ENCODE measurements at regions not wholly inside any gene's neighbourhood (a gene's known extent, or its start where the extent isn't known, plus 50 kb on each side); places are given as distances from the start of the nearest gene placed in this dataset.

DNA sequence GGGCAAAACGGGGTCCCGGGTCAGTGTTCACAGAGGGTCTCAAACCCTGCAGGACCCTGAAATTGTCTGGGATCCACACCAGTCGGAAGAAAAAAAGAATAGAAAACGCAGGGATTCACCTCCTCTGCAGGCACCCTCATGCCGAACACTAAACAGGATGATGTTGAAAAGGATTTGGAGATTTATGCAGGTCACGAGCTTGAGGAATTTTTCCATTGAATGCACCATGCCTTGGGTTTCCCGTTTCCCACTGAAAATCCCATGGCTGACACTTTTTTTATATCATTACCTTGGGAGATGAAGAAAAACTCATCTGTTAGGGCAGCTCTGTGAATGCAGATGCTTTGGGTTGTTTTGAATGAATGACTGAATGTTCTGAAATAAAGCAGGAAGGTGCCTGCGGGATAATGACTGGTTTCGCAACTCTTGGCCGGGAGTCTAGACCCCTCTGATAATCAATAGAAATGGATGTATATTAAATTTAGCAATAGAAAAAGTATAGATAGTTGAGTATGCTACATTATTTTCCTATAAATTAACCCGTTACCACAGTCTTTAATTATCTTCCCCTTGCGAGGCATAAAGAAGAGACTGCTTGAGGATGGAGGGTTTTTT lies 147.5 kb upstream of the AFDN start:
- TF ChIP-seq, protein P1, sequence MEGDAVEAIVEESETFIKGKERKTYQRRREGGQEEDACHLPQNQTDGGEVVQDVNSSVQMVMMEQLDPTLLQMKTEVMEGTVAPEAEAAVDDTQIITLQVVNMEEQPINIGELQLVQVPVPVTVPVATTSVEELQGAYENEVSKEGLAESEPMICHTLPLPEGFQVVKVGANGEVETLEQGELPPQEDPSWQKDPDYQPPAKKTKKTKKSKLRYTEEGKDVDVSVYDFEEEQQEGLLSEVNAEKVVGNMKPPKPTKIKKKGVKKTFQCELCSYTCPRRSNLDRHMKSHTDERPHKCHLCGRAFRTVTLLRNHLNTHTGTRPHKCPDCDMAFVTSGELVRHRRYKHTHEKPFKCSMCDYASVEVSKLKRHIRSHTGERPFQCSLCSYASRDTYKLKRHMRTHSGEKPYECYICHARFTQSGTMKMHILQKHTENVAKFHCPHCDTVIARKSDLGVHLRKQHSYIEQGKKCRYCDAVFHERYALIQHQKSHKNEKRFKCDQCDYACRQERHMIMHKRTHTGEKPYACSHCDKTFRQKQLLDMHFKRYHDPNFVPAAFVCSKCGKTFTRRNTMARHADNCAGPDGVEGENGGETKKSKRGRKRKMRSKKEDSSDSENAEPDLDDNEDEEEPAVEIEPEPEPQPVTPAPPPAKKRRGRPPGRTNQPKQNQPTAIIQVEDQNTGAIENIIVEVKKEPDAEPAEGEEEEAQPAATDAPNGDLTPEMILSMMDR (conservative IDR thresholded peaks at IDR 0.05) = no peak
- no peak for TF ChIP-seq EZH2 (IDR thresholded peaks at IDR 0.05; ENCODE audit: low read depth)
